Upper lobe of left lung (tissue), 6 donors: ENCODE measurements at regions not wholly inside any gene's neighbourhood (a gene's known extent, or its start where the extent isn't known, plus 50 kb on each side); places are given as distances from the start of the nearest gene placed in this dataset.
"Not testable (repeated sequence)": the region's sequence is repeated elsewhere in the genome, so short reads cannot be mapped to it uniquely, and the experiment has no call there.

Source experiments
- ATAC-seq, 2 donors: fragments of 200-7000 bp; cut with Tn5 transposase; one replicate each; pipeline ENCODE4 v1.9.1; 2022; ENCODE audit warnings: mild to moderate bottlenecking in 2 of 2, moderate library complexity in 2 of 2; ENCODE audit not compliant: low FRiP score in 2 of 2
- DNase-seq, 2 donors: peaks; one replicate each; pipeline ENCODE4 v3.0.0-alpha.2; 2019 to 2020
- H3K27ac ChIP-seq, 4 donors: fragments of 200-600 bp; sonication (generic); one replicate each; pipeline ENCODE4 v1.5.1; 2016 to 2019
- H3K27me3 ChIP-seq, 4 donors: fragments of 200-600 bp; sonication (generic); one replicate each; pipeline ENCODE4 v1.5.1; 2017 to 2019
- H3K36me3 ChIP-seq, 4 donors: fragments of 200-600 bp; sonication (generic); one replicate each; pipeline ENCODE4 v1.5.1; 2016 to 2019
- H3K4me1 ChIP-seq, 4 donors: fragments of 200-600 bp; sonication (generic); one replicate each; pipeline ENCODE4 v1.5.1; 2018 to 2019
- H3K4me3 ChIP-seq, 4 donors: fragments of 200-600 bp; sonication (generic); one replicate each; pipeline ENCODE4 v1.5.1; 2017 to 2019; ENCODE audit warnings: mild to moderate bottlenecking in 2 of 4, moderate library complexity in 1 of 4
- H3K9me3 ChIP-seq, 4 donors: fragments of 200-600 bp; sonication (generic); one replicate each; pipeline ENCODE4 v1.5.1; 2018 to 2019
- EP300 ChIP-seq, 4 donors: sonication (generic); formaldehyde crosslinking; IDR thresholded peaks; one replicate each; pipeline ENCODE4 v1.5.1; 2017; ENCODE audit warnings: antibody characterized with exemption in 4 of 4, control low read depth in 2 of 4
- POLR2A ChIP-seq, 4 donors: fragments of 450-650 bp; IDR thresholded peaks; one replicate each; pipeline ENCODE4 v1.5.1; 2016 to 2017; ENCODE audit warnings: antibody characterized with exemption in 4 of 4, mild to moderate bottlenecking in 2 of 4
- POLR2AphosphoS5 ChIP-seq, 2 donors: sonication (generic); formaldehyde crosslinking; IDR thresholded peaks; one replicate each; pipeline ENCODE4 v1.5.1; 2017; ENCODE audit warnings: antibody characterized with exemption in 2 of 2
- WGBS, 2 donors: methylation state at CpG; one replicate each; pipeline ENCODE4 v1.1.5; 2017 to 2018; 5-methylcytosine and 5-hydroxymethylcytosine counted together
- TF ChIP-seq, protein P1 (sequence below), 6 experiments: fragments of 450-650 bp in 4 of 6; fragments of 200-600 bp in 2 of 6; sonication (generic) in 2 of 6; IDR thresholded peaks; one replicate each; pipeline ENCODE4 v1.5.1; 2016 to 2019; ENCODE audit warnings: antibody characterized with exemption in 6 of 6
- donor health status: DM: no; HTN: no; CAD: no; lungs with moderate emphysema.
- donor health status: DM: no; HTN: yes; CAD: no; lungs with severe emphysema.

DNA sequence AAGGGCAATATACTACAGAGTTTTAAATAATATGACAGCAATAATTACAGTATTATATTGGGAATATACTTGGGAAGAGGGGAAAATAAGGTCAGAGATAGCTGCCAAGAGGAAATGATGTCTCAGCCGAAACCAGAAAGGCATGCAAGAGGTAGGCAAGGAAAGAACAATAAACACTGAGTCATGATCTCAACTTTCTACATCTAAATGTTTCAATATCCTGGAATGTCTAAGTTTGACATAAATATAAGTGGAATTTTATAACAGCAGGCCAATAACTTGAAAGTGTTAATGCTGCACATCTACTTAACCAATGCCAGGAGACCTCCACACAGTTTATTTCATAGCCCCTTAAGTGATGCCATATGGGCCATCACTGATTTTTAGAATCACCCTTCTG, 99.8 kb upstream of the CPNE4 start:
- H3K4me1 ChIP-seq: no peaks in the 10 kb centered on the region
- H3K9me3 ChIP-seq: no peaks in the 10 kb centered on the region
- no peak overlapping the region for H3K4me3 ChIP-seq
- no peak for DNase-seq
- no peaks in the 10 kb centered on the region for H3K36me3 ChIP-seq
- no peak for TF ChIP-seq POLR2AphosphoS5 (IDR thresholded peaks at IDR 0.05)
- TF ChIP-seq, protein P1, sequence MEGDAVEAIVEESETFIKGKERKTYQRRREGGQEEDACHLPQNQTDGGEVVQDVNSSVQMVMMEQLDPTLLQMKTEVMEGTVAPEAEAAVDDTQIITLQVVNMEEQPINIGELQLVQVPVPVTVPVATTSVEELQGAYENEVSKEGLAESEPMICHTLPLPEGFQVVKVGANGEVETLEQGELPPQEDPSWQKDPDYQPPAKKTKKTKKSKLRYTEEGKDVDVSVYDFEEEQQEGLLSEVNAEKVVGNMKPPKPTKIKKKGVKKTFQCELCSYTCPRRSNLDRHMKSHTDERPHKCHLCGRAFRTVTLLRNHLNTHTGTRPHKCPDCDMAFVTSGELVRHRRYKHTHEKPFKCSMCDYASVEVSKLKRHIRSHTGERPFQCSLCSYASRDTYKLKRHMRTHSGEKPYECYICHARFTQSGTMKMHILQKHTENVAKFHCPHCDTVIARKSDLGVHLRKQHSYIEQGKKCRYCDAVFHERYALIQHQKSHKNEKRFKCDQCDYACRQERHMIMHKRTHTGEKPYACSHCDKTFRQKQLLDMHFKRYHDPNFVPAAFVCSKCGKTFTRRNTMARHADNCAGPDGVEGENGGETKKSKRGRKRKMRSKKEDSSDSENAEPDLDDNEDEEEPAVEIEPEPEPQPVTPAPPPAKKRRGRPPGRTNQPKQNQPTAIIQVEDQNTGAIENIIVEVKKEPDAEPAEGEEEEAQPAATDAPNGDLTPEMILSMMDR (IDR thresholded peaks at IDR 0.05): no peak
- no peak for TF ChIP-seq POLR2A (IDR thresholded peaks at IDR 0.05)
- no peak for TF ChIP-seq EP300 (IDR thresholded peaks at IDR 0.05)
- no peaks in the 10 kb centered on the region for H3K27me3 ChIP-seq
- H3K27ac ChIP-seq: no peak overlapping the region
- ATAC-seq: no peak
- 22 to 52% methylated on average over 1 of the region's 1 CpG for WGBS, 2 donors

DNA sequence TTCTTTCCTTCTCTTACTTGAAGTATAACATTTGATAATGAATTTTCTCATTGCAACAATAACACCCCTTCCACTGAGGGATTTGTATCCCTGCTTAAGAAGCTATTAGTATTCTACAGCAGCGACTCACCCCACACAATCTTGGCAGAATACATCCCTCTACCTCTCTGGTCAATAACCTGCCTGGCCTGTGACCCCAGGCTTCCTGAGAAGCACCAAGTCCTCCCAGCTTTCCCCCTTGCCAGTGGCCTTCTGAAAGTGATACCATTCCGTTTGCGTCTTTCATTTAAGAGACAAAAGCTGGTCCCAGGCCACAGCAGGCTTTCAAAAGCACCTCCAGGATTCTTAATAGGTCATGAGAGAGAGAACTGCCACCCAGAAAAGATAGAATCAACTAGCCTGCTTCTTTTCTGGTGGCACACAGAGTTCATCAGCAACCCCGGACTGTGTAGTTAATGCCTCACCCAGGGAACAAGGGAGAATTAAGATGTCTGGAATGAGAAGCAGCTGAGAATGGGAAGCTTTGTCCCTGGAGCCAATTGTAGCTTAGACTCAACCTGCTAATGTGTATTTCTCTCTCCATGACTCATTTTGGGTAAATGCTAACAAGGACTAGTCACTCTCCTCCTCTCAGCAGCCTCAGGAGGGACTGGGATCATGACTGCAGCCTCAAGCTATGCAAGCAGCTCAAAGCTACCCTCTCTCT, 101.0 kb upstream of the CPNE4 start:
- Histone ChIP-seq H3K27ac (no peak overlapping the region), H3K4me3 (no peak overlapping the region), H3K4me1 (no peaks in the 10 kb centered on the region), H3K27me3 (no peaks in the 10 kb centered on the region), H3K36me3 (no peaks in the 10 kb centered on the region), H3K9me3 (no peaks in the 10 kb centered on the region)
- DNase-seq (no peak), ATAC-seq (peak; percentile 81 to 83)
- WGBS, 2 donors: 52 to 64% methylated on average over 2 to 4 of the region's 4 CpGs
- no peak for TF ChIP-seq EP300 (IDR thresholded peaks at IDR 0.05)
- TF ChIP-seq, protein P1 (IDR thresholded peaks at IDR 0.05): no peak
- no peak for TF ChIP-seq POLR2A (IDR thresholded peaks at IDR 0.05)
- TF ChIP-seq POLR2AphosphoS5 (IDR thresholded peaks at IDR 0.05): no peak

DNA sequence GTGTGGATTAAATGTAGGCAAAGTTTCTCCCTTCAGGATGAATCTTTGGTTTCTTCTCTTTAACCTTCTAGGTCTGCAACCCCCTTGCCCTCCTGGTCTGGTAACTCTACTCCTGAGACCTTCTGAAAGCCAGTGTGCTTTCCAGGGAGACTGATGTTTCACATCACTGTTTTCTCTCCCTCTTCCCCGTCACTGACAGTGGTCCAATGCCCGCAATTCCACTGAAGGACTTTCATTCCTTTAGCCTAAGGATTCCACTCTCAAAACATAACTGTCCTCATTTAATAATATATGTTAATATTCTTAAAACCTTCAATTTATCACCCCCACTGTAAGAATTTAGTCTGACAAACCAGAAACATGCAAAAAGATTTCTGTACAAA, 101.5 kb upstream of the CPNE4 start:
- TF ChIP-seq EP300 (IDR thresholded peaks at IDR 0.05) (no peak), POLR2A (IDR thresholded peaks at IDR 0.05) (no peak), POLR2AphosphoS5 (IDR thresholded peaks at IDR 0.05) (no peak)
- TF ChIP-seq, protein P1 (IDR thresholded peaks at IDR 0.05): no peak
- Histone ChIP-seq H3K27ac (no peak overlapping the region), H3K36me3 (no peaks in the 10 kb centered on the region), H3K4me1 (no peaks in the 10 kb centered on the region), H3K27me3 (no peaks in the 10 kb centered on the region), H3K4me3 (no peak overlapping the region), H3K9me3 (no peaks in the 10 kb centered on the region)
- ATAC-seq (no peak), DNase-seq (no peak)
- 62 to 67% methylated on average over 2 of the region's 2 CpGs for WGBS, 2 donors

DNA sequence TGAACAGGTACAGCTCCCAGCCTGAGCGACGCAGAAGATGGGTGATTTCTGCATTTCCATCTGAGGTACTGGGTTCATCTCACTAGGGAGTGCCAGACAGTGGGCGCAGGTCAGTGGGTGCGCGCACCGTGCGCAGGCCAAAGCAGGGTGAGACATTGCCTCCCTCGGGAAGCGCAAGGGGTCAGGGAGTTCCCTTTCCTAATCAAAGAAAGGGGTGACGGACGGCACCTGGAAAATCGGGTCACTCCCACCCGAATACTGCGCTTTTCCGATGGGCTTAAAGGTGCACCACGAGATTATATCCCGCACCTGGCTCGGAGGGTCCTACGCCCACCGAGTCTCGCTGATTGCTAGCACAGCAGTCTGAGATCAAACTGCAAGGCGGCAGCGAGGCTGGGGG, 102.1 kb upstream of the CPNE4 start:
- peak in 1 of 2 donors; percentile 49 for DNase-seq
- not testable (repeated sequence) for H3K4me1 ChIP-seq, ATAC-seq, H3K36me3 ChIP-seq, H3K27ac ChIP-seq, H3K4me3 ChIP-seq, H3K9me3 ChIP-seq, H3K27me3 ChIP-seq
- WGBS, 2 donors: 57 to 60% methylated on average over 23 of the region's 23 CpGs

DNA sequence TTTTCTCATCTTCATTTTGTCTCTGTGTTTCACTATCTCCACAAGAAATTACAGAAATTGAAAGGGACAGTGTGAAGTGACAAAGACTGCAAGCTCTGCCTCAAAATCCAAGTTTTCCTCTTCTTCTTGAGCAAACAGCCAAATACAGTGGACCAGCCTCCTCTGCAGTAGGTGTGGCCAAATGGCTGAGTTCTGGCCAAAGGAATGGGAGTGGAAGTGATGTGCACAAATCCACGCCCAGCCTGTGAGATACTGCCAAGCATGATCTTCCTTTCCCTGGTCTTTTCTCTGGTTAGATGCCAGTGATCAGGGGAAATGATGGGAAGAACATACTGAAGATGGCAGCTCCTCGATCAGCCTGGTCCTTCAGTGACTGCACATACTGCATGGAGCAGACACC, 111.0 kb upstream of the CPNE4 start:
- Histone ChIP-seq H3K27ac (no peak overlapping the region), H3K36me3 (no peaks in the 10 kb centered on the region), H3K9me3 (no peaks in the 10 kb centered on the region), H3K4me1 (no peaks in the 10 kb centered on the region), H3K4me3 (no peak overlapping the region), H3K27me3 (no peaks in the 10 kb centered on the region)
- DNase-seq (no peak), ATAC-seq (peak in 1 of 2 donors; percentile 72)
- WGBS, 2 donors: 74 to 83% methylated on average over 2 of the region's 2 CpGs
- no peak for TF ChIP-seq EP300 (IDR thresholded peaks at IDR 0.05)
- TF ChIP-seq, protein P1 (IDR thresholded peaks at IDR 0.05): no peak
- no peak for TF ChIP-seq POLR2A (IDR thresholded peaks at IDR 0.05)
- no peak for TF ChIP-seq POLR2AphosphoS5 (IDR thresholded peaks at IDR 0.05)
